Neural cell (in vitro differentiated cells): ENCODE measurements at regions not wholly inside any gene's neighbourhood (a gene's known extent, or its start where the extent isn't known, plus 50 kb on each side); places are given as distances from the start of the nearest gene placed in this dataset.

Source experiments
- H2AFZ ChIP-seq: fragments of 200-600, 300-800 bp; sonication (generic), shearing (Covaris generic); 2 replicates; pipeline ENCODE4 v1.6.0; 2014; ENCODE audit warnings: low read depth, mild to moderate bottlenecking, antibody characterized with exemption, low read length, moderate library complexity
- H3F3A ChIP-seq: fragments of 200-600 bp; shearing (Covaris generic); 2 replicates; pipeline ENCODE4 v1.6.1; 2016; ENCODE audit warnings: mild to moderate bottlenecking, moderate library complexity, mixed read lengths, antibody characterized with exemption, low read length; ENCODE audit not compliant: insufficient read depth, poor library complexity, severe bottlenecking
- H3K27ac ChIP-seq: fragments of 200-600, 300-800 bp; sonication (generic), shearing (Covaris generic); 2 replicates; pipeline ENCODE4 v1.5.1; 2014; ENCODE audit warnings: mild to moderate bottlenecking, low read length, moderate library complexity
- H3K27me3 ChIP-seq: fragments of 300-800, 200-600 bp; sonication (generic), shearing (Covaris generic); 2 replicates; pipeline ENCODE4 v1.6.0; 2014; ENCODE audit warnings: mild to moderate bottlenecking, low read depth, low read length, moderate library complexity; ENCODE audit not compliant: insufficient read depth
- H3K36me3 ChIP-seq: fragments of 300-800, 200-600 bp; sonication (generic), shearing (Covaris generic); 2 replicates; pipeline ENCODE4 v1.5.1; 2014; ENCODE audit warnings: mild to moderate bottlenecking, antibody characterized with exemption, low read length, moderate library complexity; ENCODE audit not compliant: insufficient read depth
- H3K4me2 ChIP-seq: fragments of 300-800, 200-600 bp; sonication (generic), shearing (Covaris generic); 2 replicates; pipeline ENCODE4 v1.6.0; 2014; ENCODE audit warnings: mild to moderate bottlenecking, low read length
- H3K4me3 ChIP-seq: fragments of 300-800, 200-600 bp; sonication (generic), shearing (Covaris generic); 2 replicates; pipeline ENCODE4 v1.5.1; 2014; ENCODE audit warnings: mild to moderate bottlenecking, low read length, moderate library complexity
- H3K79me2 ChIP-seq: fragments of 200-600 bp; shearing (Covaris generic); replicated peaks from 2 replicates; pipeline ENCODE4 v1.6.0; 2014; ENCODE audit warnings: mild to moderate bottlenecking, low read length, moderate library complexity; ENCODE audit not compliant: insufficient read depth
- H3K9ac ChIP-seq: fragments of 300-800, 200-600 bp; sonication (generic), shearing (Covaris generic); 2 replicates; pipeline ENCODE4 v1.6.1; 2016; ENCODE audit warnings: mild to moderate bottlenecking, low read length, mixed read lengths
- H3K9me2 ChIP-seq: fragments of 200-600 bp; shearing (Covaris generic); 2 replicates; pipeline ENCODE4 v1.6.1; 2016; ENCODE audit warnings: mild to moderate bottlenecking, low read length, mixed read lengths; ENCODE audit not compliant: insufficient read depth
- H3K9me3 ChIP-seq: fragments of 200-600, 300-800 bp; sonication (generic), shearing (Covaris generic); 2 replicates; pipeline ENCODE4 v1.6.1; 2016; ENCODE audit warnings: mild to moderate bottlenecking, mixed run types, low read length, moderate library complexity, mixed read lengths
- H4K20me1 ChIP-seq: fragments of 200-600 bp; shearing (Covaris generic); 2 replicates; pipeline ENCODE4 v1.6.1; 2016; ENCODE audit warnings: mild to moderate bottlenecking, mixed run types; ENCODE audit not compliant: insufficient read depth
- CTCF ChIP-seq: fragments of 450-650 bp; IDR thresholded peaks from 2 replicates; pipeline ENCODE4 v1.5.1; 2014; ENCODE audit warnings: antibody characterized with exemption, mild to moderate bottlenecking, moderate library complexity; ENCODE audit not compliant: poor library complexity, severe bottlenecking
- EP300 ChIP-seq: fragments of 450-650 bp; conservative IDR thresholded peaks from 2 replicates; pipeline ENCODE4 v1.6.1; 2014; ENCODE audit warnings: antibody characterized with exemption, mild to moderate bottlenecking, moderate library complexity; ENCODE audit not compliant: poor library complexity, severe bottlenecking
- EZH2 ChIP-seq: fragments of 200-600, 300-800 bp; shearing (Covaris generic), sonication (generic); IDR thresholded peaks from 2 replicates; pipeline ENCODE4 v1.6.1; 2014; ENCODE audit warnings: antibody characterized with exemption, low read length, borderline replicate concordance, mild to moderate bottlenecking; ENCODE audit not compliant: insufficient read depth, poor library complexity, severe bottlenecking
- MXI1 ChIP-seq: fragments of 450-650 bp; conservative IDR thresholded peaks from 2 replicates; pipeline ENCODE4 v1.6.1; 2014; ENCODE audit warnings: antibody characterized with exemption, mild to moderate bottlenecking; ENCODE audit not compliant: poor library complexity, severe bottlenecking
- POLR2AphosphoS5 ChIP-seq: IDR thresholded peaks from 2 replicates; pipeline ENCODE4 v1.6.1; 2012
- RAD21 ChIP-seq: fragments of 450-650 bp; conservative IDR thresholded peaks from 2 replicates; pipeline ENCODE4 v1.6.1; 2014; ENCODE audit warnings: antibody characterized with exemption, mild to moderate bottlenecking, moderate library complexity
- REST ChIP-seq: IDR thresholded peaks from 2 replicates; pipeline ENCODE4 v1.6.1; 2012; ENCODE audit warnings: borderline replicate concordance
- SMC3 ChIP-seq: fragments of 450-650 bp; conservative IDR thresholded peaks from 2 replicates; pipeline ENCODE4 v1.6.1; 2014; ENCODE audit warnings: antibody characterized with exemption, mild to moderate bottlenecking, moderate library complexity; ENCODE audit not compliant: poor library complexity
- TAF1 ChIP-seq: IDR thresholded peaks from 2 replicates; pipeline ENCODE4 v1.6.1; 2012; ENCODE audit warnings: low read depth

DNA sequence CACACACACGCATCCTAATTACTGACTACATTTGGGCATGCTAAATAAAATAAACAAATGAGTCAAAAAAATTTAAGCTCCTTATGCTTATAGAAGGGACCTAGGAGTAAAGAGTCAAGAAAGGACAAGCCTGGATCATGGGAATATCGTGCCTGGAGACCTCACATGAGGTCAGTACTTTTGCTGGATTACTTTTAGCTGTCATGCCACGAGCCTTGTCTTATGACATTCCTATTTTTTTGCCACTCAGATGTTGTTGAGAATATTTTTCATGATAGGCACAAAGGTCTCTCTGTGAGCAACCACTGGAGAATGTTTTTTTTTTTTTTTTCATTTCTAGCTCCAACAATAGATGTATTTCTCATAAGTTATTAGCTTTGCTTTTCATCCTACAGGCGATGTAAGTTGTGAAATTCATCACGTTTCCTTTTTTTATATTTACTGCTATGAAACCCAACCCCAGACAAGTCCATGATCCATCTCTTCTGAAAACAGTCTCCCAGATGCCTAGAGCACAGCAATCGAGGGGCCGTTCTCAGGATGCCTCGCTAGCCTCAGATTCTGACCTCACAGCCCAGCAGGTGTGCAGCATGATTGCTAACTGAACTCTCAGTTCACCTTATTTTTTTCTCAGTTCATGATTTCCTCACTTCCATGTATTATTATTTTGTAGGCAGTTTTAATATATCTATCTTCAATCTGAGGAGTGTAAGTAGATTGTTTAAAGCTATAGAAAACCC, 464.5 kb downstream of the IRS1 start:
- no peak overlapping the region for H3K27ac ChIP-seq
- no peak overlapping the region for H2AFZ ChIP-seq
- H3K4me2 ChIP-seq = no peak overlapping the region
- no peaks in the 10 kb centered on the region for H3K79me2 ChIP-seq
- H3K27me3 ChIP-seq = no peaks in the 10 kb centered on the region
- no peak overlapping the region for H3K9ac ChIP-seq
- TF ChIP-seq REST (no peak), MXI1 (no peak), EZH2 (no peak), EP300 (no peak), POLR2AphosphoS5 (no peak), TAF1 (no peak), RAD21 (no peak), CTCF (no peak), SMC3 (no peak)
- no peaks in the 10 kb centered on the region for H3F3A ChIP-seq
- H4K20me1 ChIP-seq = no peaks in the 10 kb centered on the region
- no peaks in the 10 kb centered on the region for H3K9me3 ChIP-seq
- no peaks in the 10 kb centered on the region for H3K36me3 ChIP-seq
- no peaks in the 10 kb centered on the region for H3K9me2 ChIP-seq
- no peak overlapping the region for H3K4me3 ChIP-seq

DNA sequence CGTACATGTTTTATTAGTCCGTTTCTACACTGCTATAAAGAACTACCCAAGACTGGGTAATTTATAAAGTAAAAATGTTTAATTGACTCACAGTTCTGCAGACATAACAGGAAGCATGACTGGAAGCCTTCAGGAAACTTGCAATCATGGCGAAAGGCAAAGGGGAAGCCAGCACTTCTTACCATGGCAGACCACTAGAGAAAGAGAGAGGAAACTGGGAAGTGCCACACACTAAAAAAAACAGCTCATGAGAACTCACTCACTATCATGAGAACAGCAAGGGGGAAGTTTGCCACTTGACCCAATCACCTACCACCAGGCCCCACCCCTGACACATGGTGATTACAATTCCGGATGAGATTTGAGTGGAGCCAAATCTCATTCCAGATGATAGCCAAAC, 466.2 kb downstream of the IRS1 start:
- Histone ChIP-seq H3K9ac (no peak overlapping the region), H3K36me3 (no peaks in the 10 kb centered on the region), H3K9me2 (no peaks in the 10 kb centered on the region), H3K27ac (no peak overlapping the region), H4K20me1 (no peaks in the 10 kb centered on the region), H3K4me2 (no peak overlapping the region), H3F3A (no peaks in the 10 kb centered on the region), H2AFZ (no peak overlapping the region), H3K9me3 (no peaks in the 10 kb centered on the region), H3K27me3 (no peaks in the 10 kb centered on the region), H3K4me3 (no peak overlapping the region), H3K79me2 (no peaks in the 10 kb centered on the region)
- TF ChIP-seq TAF1 (no peak), CTCF (no peak), POLR2AphosphoS5 (no peak), EP300 (no peak), REST (no peak), EZH2 (no peak), MXI1 (no peak), RAD21 (no peak), SMC3 (no peak)
